GM12872 (cell line): ENCODE measurements at regions not wholly inside any gene's neighbourhood (a gene's known extent, or its start where the extent isn't known, plus 50 kb on each side); places are given as distances from the start of the nearest gene placed in this dataset.

ENCODE experiments used
- TF ChIP-seq, protein P1 (sequence below): IDR thresholded peaks from 3 replicates; pipeline ENCODE4 v1.5.1; 2011; ENCODE audit warnings: low read depth, mild to moderate bottlenecking, low read length, moderate library complexity; ENCODE audit not compliant: insufficient read depth

DNA sequence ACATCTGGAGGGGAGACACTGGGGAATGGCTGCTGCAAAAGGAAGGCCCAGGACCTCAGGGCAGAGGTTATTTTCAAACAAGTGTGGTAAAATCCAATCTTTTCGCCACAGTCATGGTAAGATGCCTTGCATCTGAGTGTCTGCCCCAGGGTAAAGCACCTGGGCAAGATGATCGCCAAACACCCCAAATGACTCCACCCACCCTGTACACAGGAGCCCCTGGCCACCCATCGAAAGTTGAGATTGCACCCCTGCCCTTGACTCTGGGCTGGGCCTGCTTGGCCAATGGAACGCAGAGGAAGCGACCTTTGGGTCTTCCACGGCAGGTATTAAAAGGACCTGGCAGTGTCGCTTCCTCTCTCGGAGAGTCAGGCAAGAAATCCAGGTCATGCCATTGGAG lies 88.8 kb downstream of the C16orf95 start:
- TF ChIP-seq, protein P1, sequence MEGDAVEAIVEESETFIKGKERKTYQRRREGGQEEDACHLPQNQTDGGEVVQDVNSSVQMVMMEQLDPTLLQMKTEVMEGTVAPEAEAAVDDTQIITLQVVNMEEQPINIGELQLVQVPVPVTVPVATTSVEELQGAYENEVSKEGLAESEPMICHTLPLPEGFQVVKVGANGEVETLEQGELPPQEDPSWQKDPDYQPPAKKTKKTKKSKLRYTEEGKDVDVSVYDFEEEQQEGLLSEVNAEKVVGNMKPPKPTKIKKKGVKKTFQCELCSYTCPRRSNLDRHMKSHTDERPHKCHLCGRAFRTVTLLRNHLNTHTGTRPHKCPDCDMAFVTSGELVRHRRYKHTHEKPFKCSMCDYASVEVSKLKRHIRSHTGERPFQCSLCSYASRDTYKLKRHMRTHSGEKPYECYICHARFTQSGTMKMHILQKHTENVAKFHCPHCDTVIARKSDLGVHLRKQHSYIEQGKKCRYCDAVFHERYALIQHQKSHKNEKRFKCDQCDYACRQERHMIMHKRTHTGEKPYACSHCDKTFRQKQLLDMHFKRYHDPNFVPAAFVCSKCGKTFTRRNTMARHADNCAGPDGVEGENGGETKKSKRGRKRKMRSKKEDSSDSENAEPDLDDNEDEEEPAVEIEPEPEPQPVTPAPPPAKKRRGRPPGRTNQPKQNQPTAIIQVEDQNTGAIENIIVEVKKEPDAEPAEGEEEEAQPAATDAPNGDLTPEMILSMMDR: no peak

DNA sequence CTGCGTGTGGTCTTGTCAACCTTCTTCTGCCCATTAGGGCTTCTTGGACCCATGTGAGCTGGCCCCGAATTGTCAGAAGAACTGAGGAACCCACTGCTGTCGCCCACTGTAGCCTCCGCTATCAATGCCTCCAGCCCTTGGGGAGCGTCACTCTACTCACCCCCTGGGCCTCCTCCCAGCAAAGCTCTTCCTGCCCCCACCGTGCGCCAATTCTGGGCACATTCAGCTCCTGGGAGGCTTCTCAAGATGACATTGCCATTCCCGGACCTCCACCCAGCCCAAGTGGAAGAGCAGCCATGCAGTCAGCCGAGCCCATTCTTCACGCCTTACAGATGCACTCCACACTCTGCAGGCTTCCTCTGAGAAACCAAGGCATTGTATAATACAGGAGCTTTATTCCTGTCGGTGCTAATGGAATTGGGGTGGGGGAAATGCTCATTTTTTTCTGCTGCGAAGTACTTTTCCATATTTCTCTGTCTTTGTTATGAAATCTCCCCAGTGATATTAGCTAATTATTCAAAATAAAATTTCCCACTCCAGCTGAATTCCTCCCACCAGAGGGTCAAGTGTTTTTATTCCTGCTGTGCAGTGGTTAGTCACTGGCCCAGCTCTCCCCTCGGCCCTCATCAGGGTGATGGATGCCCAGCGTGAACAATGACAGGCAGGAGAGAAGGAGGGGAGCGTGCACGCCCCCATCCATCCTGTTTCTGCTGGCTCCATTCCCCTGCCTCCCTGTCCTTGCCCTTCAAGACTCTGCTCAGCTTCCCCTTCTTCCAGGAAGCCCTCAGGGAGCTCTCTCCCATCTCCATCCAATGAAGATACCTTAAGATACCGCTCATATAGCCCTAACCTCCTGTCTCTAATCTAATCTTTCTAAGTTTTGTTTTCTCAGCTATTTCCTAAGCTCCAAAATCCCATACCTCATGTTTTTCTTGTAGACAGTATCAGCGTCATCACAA lies 87.7 kb downstream of the C16orf95 start:
- TF ChIP-seq, protein P1: no peak

DNA sequence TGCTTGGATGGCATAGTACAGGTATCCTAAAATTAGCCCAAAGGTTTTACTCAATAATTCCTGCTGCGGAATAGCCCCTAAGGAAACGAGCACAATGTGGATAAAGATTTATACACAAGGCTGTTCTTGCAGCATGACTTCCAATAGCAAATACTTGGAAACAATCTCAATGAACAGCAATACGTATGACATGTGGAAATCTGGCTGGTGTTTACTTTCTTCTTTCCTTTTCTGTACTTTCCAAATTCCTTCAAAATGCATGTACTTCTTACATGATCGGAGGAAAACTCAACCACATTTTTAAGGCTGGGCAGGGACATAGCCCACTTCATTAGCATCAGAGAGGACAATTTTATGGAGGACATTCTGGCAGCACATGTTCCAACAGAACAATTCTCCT lies 86.6 kb downstream of the C16orf95 start:
- TF ChIP-seq, protein P1: no peak

DNA sequence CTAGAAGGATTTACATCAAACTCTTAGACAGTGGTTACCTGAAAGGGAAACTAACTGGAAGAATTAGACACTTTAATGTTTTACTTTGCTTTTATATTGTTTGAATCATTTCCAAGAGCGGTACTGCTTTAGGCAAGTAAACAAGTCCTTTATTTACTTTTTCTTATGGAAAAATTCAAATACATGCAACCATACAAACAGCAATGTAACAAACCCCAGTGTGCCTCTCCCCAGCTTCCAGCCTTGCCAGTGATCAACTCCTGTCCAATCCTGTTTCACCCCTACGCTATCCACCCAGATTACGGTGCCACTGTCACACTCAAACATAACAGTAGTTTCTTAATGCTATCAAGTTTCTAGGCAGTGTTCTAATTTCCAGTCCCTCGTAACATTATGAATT lies 85.9 kb downstream of the C16orf95 start:
- TF ChIP-seq, protein P1: no peak

DNA sequence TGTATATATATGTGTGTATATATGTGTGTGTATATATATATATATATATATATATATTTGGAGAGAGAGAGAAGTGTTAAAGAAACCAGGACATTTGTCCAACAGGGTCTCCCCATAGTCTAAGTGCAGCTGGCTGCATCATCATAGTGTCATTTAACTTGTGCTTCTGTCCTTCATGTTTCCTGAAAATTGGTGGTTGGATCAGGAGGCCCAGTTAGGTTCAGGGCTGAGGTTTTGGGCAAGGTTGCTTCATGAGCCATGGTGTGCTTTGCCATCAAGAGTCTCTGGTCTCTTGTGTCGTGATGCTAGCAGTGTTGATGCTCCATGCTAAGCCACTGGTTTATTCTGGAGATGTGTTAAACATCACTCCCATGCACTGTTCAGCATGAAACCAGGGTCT lies 85.3 kb downstream of the C16orf95 start:
- TF ChIP-seq, protein P1: no peak

DNA sequence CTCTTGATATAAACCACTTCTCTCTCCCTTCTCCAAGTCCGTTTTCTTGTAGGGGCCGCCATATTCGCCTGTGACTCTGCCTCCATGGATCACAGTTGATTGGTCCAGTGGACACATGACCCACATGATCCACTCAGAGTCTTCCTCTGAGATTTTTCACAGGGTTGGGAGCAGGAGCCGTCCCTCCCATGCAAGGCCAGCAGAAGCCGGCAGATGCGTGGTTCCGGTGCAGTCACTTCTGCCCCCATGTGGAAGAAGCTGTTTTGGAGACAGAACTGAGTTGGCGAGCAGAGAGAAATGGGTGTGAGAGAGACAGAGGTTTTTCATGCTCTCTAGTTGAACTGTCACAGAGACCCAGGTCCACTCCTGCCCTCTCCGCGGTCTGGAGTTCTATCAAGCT lies 83.3 kb downstream of the C16orf95 start:
- TF ChIP-seq, protein P1: no peak

DNA sequence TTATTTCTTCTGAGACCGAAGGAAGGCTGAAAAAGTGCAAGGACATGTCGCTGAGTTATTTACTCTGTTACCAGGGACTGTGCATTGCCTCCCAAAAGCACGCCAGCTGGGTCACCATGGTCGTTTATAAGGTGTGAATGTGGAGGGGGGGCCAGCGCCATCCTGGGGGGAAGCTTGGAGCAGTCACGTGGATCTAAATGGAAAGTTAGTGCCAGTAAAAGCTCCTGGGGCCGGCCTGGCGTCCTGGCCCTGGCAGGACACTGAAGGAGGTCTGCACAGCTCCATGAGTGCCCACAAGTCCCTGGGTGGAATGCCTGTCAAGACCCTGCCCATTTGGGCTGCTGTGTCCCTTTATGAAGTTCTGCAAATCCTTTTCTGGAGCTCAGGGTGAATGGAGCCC lies 82.6 kb downstream of the C16orf95 start:
- TF ChIP-seq, protein P1: no peak
